ENCODE measurements at regions not wholly inside any gene's neighbourhood (a gene's known extent, or its start where the extent isn't known, plus 50 kb on each side); places are given as distances from the start of the nearest gene placed in this dataset.

- no peak for TF ChIP-seq POLR2A (IDR thresholded peaks at IDR 0.05; ENCODE audit: low read depth, low read length)
- no peak for TF ChIP-seq TAF1 (IDR thresholded peaks at IDR 0.05; ENCODE audit: low read depth, low read length)
- TF ChIP-seq POLR2AphosphoS5 (IDR thresholded peaks at IDR 0.05; ENCODE audit: low read depth, low read length), result no peak
- TF ChIP-seq POU2F2 (IDR thresholded peaks at IDR 0.05; ENCODE audit: low read depth, low read length), result no peak
- no peak for TF ChIP-seq SPI1 (IDR thresholded peaks at IDR 0.05; ENCODE audit: low read depth, low read length)
- no peak for TF ChIP-seq PAX5 (IDR thresholded peaks at IDR 0.05; ENCODE audit: insufficient read depth, low read length, severe bottlenecking)
These were observed 282.8 kb upstream of the LRRN1 start for GRCh38 chr3:3516384-3516783.
